Embryonic facial prominence (tissue), 1 donor: ENCODE measurements at regions not wholly inside any gene's neighbourhood (a gene's known extent, or its start where the extent isn't known, plus 50 kb on each side); places are given as distances from the start of the nearest gene placed in this dataset.

ENCODE experiments used
- DNase-seq: peaks from one replicate; pipeline ENCODE4 v3.0.0-alpha.2; 2016; ENCODE audit errors: extremely low spot score

- DNase-seq: no peak
These were observed 60.6 kb upstream of the CDK20 start for GRCh38 chr9:88034964-88035363.

- no peak for DNase-seq
These were observed 59.0 kb upstream of the CDK20 start for GRCh38 chr9:88033359-88033702.

GRCh38 chr9:88028338-88028737 is 54.0 kb upstream of the CDK20 start:
- DNase-seq: no peak

GRCh38 chr9:88026118-88026479 is 51.8 kb upstream of the CDK20 start:
- DNase-seq: no peak

GRCh38 chr9:88025411-88026117 is 51.2 kb upstream of the CDK20 start:
- DNase-seq: no peak

- DNase-seq: no peak
These were observed 50.6 kb upstream of the CDK20 start for GRCh38 chr9:88024896-88025295.
